ENCODE measurements at regions not wholly inside any gene's neighbourhood (a gene's known extent, or its start where the extent isn't known, plus 50 kb on each side); places are given as distances from the start of the nearest gene placed in this dataset.

DNA sequence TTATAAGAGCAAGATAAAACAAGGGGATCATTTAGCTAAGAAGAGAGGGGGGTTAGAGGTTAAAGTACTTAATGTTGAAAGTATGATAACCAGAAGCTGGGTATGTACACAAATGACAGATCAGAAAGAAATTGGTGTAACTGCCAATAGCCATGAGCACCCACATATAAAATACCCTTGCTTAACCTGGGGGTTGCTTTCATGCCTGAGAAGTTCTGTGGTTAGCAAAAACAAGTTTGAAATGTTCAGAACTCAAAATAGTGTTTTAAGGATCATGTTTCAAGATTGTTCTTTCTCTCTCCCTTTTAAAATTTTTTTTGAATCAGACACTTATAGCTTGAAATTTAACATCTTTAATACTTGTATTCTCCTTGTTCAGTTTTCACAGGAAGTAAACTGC, 321.4 kb upstream of the GBE1 start:
- TF ChIP-seq EZH2 (IDR thresholded peaks at IDR 0.05) (no peak), POLR2AphosphoS5 (IDR thresholded peaks at IDR 0.05; ENCODE audit: borderline replicate concordance, low read depth, low read length) (no peak)

All from SK-N-MC (cell line).